Activated naive CD8-positive, alpha-beta T cell treated with anti-CD3 and anti-CD28 coated beads, Interleukin-2, amount 10 ng/mL, durations not matched to agents 7 days and 5 days (primary cell): ENCODE measurements at regions not wholly inside any gene's neighbourhood (a gene's known extent, or its start where the extent isn't known, plus 50 kb on each side); places are given as distances from the start of the nearest gene placed in this dataset.

Source experiments
- ATAC-seq: fragments of 150-1000 bp; cut with Tn5 transposase; one replicate; pipeline ENCODE4 v1.10.0; 2021; ENCODE audit warnings: low read depth, moderate library complexity
- POLR2A ChIA-PET: fragments of 350-600 bp; sonication (Branson Sonifier 250); formaldehyde crosslinking; loops from one replicate; lab custom pipeline; 2021; ENCODE audit warnings: antibody characterized with exemption; lab: Charles Lee
- DNase-seq: peaks from one replicate; pipeline ENCODE4 v3.0.0; 2021
- H3K27ac Mint-ChIP-seq: one replicate; pipeline ENCODE4 v1.8.0; 2022; ENCODE audit warnings: mild to moderate bottlenecking, mixed read lengths
- H3K27me3 Mint-ChIP-seq: one replicate; pipeline ENCODE4 v1.8.0; 2022; ENCODE audit warnings: mild to moderate bottlenecking, moderate library complexity, mixed read lengths
- H3K36me3 Mint-ChIP-seq: one replicate; pipeline ENCODE4 v1.8.0; 2021; ENCODE audit warnings: mild to moderate bottlenecking, mixed read lengths
- H3K4me1 Mint-ChIP-seq: one replicate; pipeline ENCODE4 v1.8.0; 2021; ENCODE audit warnings: mixed read lengths
- H3K4me3 Mint-ChIP-seq: one replicate; pipeline ENCODE4 v1.8.0; 2022; ENCODE audit warnings: mild to moderate bottlenecking, moderate library complexity, mixed read lengths
- H3K9me3 Mint-ChIP-seq: one replicate; pipeline ENCODE4 v1.8.0; 2021; ENCODE audit warnings: mixed read lengths

GRCh38 chr6:54624779-54625178, 221.8 kb upstream of the FAM83B start:
- POLR2A ChIA-PET = no interaction called here
- no peaks in the 10 kb centered on the region for H3K27me3 Mint-ChIP-seq
- DNase-seq (no peak), ATAC-seq (no peak)
- H3K9me3 Mint-ChIP-seq = peaks cover 5% of the 10 kb centered on the region
- no peaks in the 10 kb centered on the region for H3K4me1 Mint-ChIP-seq
- H3K27ac Mint-ChIP-seq = no peak overlapping the region
- no peak overlapping the region for H3K4me3 Mint-ChIP-seq
- H3K36me3 Mint-ChIP-seq = no peaks in the 10 kb centered on the region

GRCh38 chr6:54629131-54629530, 217.4 kb upstream of the FAM83B start:
- no peaks in the 10 kb centered on the region for H3K36me3 Mint-ChIP-seq
- no peaks in the 10 kb centered on the region for H3K27me3 Mint-ChIP-seq
- H3K4me1 Mint-ChIP-seq = no peaks in the 10 kb centered on the region
- DNase-seq (no peak), ATAC-seq (no peak)
- POLR2A ChIA-PET = no interaction called here
- H3K4me3 Mint-ChIP-seq = no peak overlapping the region
- H3K9me3 Mint-ChIP-seq = peaks cover 5% of the 10 kb centered on the region
- H3K27ac Mint-ChIP-seq = no peak overlapping the region

- POLR2A ChIA-PET = no interaction called here
- no peak for ATAC-seq
- H3K4me1 Mint-ChIP-seq = no peaks in the 10 kb centered on the region
Observed at GRCh38 chr6:54632984-54633565, 213.5 kb upstream of the FAM83B start.

GRCh38 chr6:54633601-54634000, 213.0 kb upstream of the FAM83B start:
- POLR2A ChIA-PET = no interaction called here
- H3K4me3 Mint-ChIP-seq = no peak overlapping the region
- H3K9me3 Mint-ChIP-seq = no peaks in the 10 kb centered on the region
- ATAC-seq (no peak), DNase-seq (no peak)
- no peaks in the 10 kb centered on the region for H3K4me1 Mint-ChIP-seq
- no peaks in the 10 kb centered on the region for H3K27me3 Mint-ChIP-seq
- H3K27ac Mint-ChIP-seq = no peak overlapping the region
- H3K36me3 Mint-ChIP-seq = no peaks in the 10 kb centered on the region

More at GRCh38 chr6:54632984-54633565, 213.5 kb upstream of the FAM83B start:
- Mint-ChIP-seq H3K27ac (no peak overlapping the region), H3K4me3 (no peak overlapping the region), H3K36me3 (no peaks in the 10 kb centered on the region), H3K27me3 (no peaks in the 10 kb centered on the region), H3K9me3 (no peaks in the 10 kb centered on the region)
- DNase-seq = no peak

- Mint-ChIP-seq H3K4me3 (no peak overlapping the region), H3K27ac (no peak overlapping the region), H3K27me3 (no peaks in the 10 kb centered on the region), H3K9me3 (no peaks in the 10 kb centered on the region), H3K36me3 (no peaks in the 10 kb centered on the region), H3K4me1 (no peaks in the 10 kb centered on the region)
- POLR2A ChIA-PET = no interaction called here
- DNase-seq (no peak), ATAC-seq (no peak)
Observed at GRCh38 chr6:54640911-54641310, 205.7 kb upstream of the FAM83B start.

- Mint-ChIP-seq H3K27me3 (no peaks in the 10 kb centered on the region), H3K4me3 (no peak overlapping the region)
Observed at GRCh38 chr6:54646069-54646950, 200.3 kb upstream of the FAM83B start.

GRCh38 chr6:54646951-54647664, 199.5 kb upstream of the FAM83B start:
- Mint-ChIP-seq H3K4me1 (no peaks in the 10 kb centered on the region), H3K9me3 (no peaks in the 10 kb centered on the region), H3K4me3 (no peak overlapping the region), H3K36me3 (no peaks in the 10 kb centered on the region), H3K27ac (no peak overlapping the region), H3K27me3 (no peaks in the 10 kb centered on the region)
- DNase-seq = no peak
- POLR2A ChIA-PET = no interaction called here
- no peak for ATAC-seq

More at GRCh38 chr6:54646069-54646950, 200.3 kb upstream of the FAM83B start:
- POLR2A ChIA-PET = no interaction called here
- ATAC-seq (no peak), DNase-seq (no peak)
- H3K4me1 Mint-ChIP-seq = no peaks in the 10 kb centered on the region
- H3K36me3 Mint-ChIP-seq = no peaks in the 10 kb centered on the region
- no peaks in the 10 kb centered on the region for H3K9me3 Mint-ChIP-seq
- H3K27ac Mint-ChIP-seq = no peak overlapping the region

GRCh38 chr6:54654381-54654780, 192.2 kb upstream of the FAM83B start:
- H3K9me3 Mint-ChIP-seq = peaks cover 2% of the 10 kb centered on the region
- ATAC-seq (no peak), DNase-seq (no peak)
- POLR2A ChIA-PET = no interaction called here
- H3K36me3 Mint-ChIP-seq = no peaks in the 10 kb centered on the region
- H3K27me3 Mint-ChIP-seq = no peaks in the 10 kb centered on the region
- H3K4me3 Mint-ChIP-seq = no peak overlapping the region
- H3K4me1 Mint-ChIP-seq = no peaks in the 10 kb centered on the region
- no peak overlapping the region for H3K27ac Mint-ChIP-seq

GRCh38 chr6:54655162-54655561, 191.4 kb upstream of the FAM83B start:
- Mint-ChIP-seq H3K36me3 (no peaks in the 10 kb centered on the region), H3K4me1 (no peaks in the 10 kb centered on the region), H3K27me3 (no peaks in the 10 kb centered on the region), H3K4me3 (no peak overlapping the region), H3K27ac (no peak overlapping the region), H3K9me3 (peaks cover 2% of the 10 kb centered on the region)
- DNase-seq (no peak), ATAC-seq (no peak)
- POLR2A ChIA-PET = no interaction called here

- H3K36me3 Mint-ChIP-seq = no peaks in the 10 kb centered on the region
- H3K9me3 Mint-ChIP-seq = peaks cover 10% of the 10 kb centered on the region
Observed at GRCh38 chr6:54665278-54665677, 181.3 kb upstream of the FAM83B start.

GRCh38 chr6:54680531-54680930, 166.0 kb upstream of the FAM83B start:
- Mint-ChIP-seq H3K4me3 (no peak overlapping the region), H3K27ac (no peak overlapping the region), H3K9me3 (peaks cover 3% of the 10 kb centered on the region), H3K4me1 (no peaks in the 10 kb centered on the region), H3K27me3 (no peaks in the 10 kb centered on the region), H3K36me3 (no peaks in the 10 kb centered on the region)
- POLR2A ChIA-PET = no interaction called here
- no peak for ATAC-seq
- no peak for DNase-seq

More at GRCh38 chr6:54665278-54665677, 181.3 kb upstream of the FAM83B start:
- Mint-ChIP-seq H3K4me3 (no peak overlapping the region), H3K27ac (no peak overlapping the region), H3K27me3 (no peaks in the 10 kb centered on the region), H3K4me1 (no peaks in the 10 kb centered on the region)
- no peak for DNase-seq
- POLR2A ChIA-PET = no interaction called here
- ATAC-seq = no peak

- Mint-ChIP-seq H3K27ac (no peak overlapping the region), H3K36me3 (no peaks in the 10 kb centered on the region), H3K27me3 (no peaks in the 10 kb centered on the region), H3K9me3 (peaks cover 3% of the 10 kb centered on the region), H3K4me3 (no peak overlapping the region), H3K4me1 (no peaks in the 10 kb centered on the region)
- POLR2A ChIA-PET = no interaction called here
- DNase-seq (no peak), ATAC-seq (no peak)
Observed at GRCh38 chr6:54681267-54681666, 165.3 kb upstream of the FAM83B start.

- DNase-seq (no peak), ATAC-seq (no peak)
- POLR2A ChIA-PET = no interaction called here
- Mint-ChIP-seq H3K4me3 (no peak overlapping the region), H3K4me1 (no peaks in the 10 kb centered on the region), H3K36me3 (no peaks in the 10 kb centered on the region), H3K27me3 (no peaks in the 10 kb centered on the region), H3K27ac (no peak overlapping the region), H3K9me3 (peaks cover 3% of the 10 kb centered on the region)
Observed at GRCh38 chr6:54681987-54682386, 164.6 kb upstream of the FAM83B start.
